HL-60 (cell line): ENCODE measurements at regions not wholly inside any gene's neighbourhood (a gene's known extent, or its start where the extent isn't known, plus 50 kb on each side); places are given as distances from the start of the nearest gene placed in this dataset.

Experiments used
- DNase-seq, 2 experiments: peaks; one replicate each; pipeline ENCODE4 v3.0.0-alpha.2; 2010 to 2020; ENCODE audit warnings: low read depth in 1 of 2, low spot score in 1 of 2
- H3K27ac ChIP-seq: fragments of 250-450 bp; sonication (Bioruptor Pico); replicated peaks from 2 replicates; pipeline ENCODE4 v1.5.1; 2020; ENCODE audit warnings: mild to moderate bottlenecking, moderate library complexity
- H3K27me3 ChIP-seq: fragments of 250-450 bp; sonication (Bioruptor Pico); 2 replicates; pipeline ENCODE4 v1.5.1; 2021; ENCODE audit warnings: mild to moderate bottlenecking, moderate library complexity; ENCODE audit not compliant: insufficient read depth, poor library complexity, severe bottlenecking
- H3K4me3 ChIP-seq: replicated peaks from 2 replicates; pipeline ENCODE4 v1.5.1; 2011; ENCODE audit warnings: mild to moderate bottlenecking, control low read depth, low read length; ENCODE audit not compliant: insufficient read depth
- GABPA ChIP-seq: IDR thresholded peaks from 2 replicates; pipeline ENCODE4 v1.6.1; 2012; ENCODE audit warnings: low read depth
- POLR2AphosphoS5 ChIP-seq: IDR thresholded peaks from 2 replicates; pipeline ENCODE4 v1.6.1; 2012; ENCODE audit warnings: low read depth
- SPI1 ChIP-seq: IDR thresholded peaks from 2 replicates; pipeline ENCODE4 v1.6.1; 2012; ENCODE audit warnings: low read depth, mild to moderate bottlenecking, borderline replicate concordance
- TF ChIP-seq, protein P1 (sequence below): IDR thresholded peaks from one replicate; pipeline ENCODE4 v1.5.1; 2011; ENCODE audit warnings: low read length, control low read depth, inconsistent platforms; ENCODE audit not compliant: insufficient read depth
- TF ChIP-seq, protein P2 (sequence below): IDR thresholded peaks from 2 replicates; pipeline ENCODE4 v1.6.1; 2012; ENCODE audit warnings: low read depth; ENCODE audit not compliant: insufficient replicate concordance

DNA sequence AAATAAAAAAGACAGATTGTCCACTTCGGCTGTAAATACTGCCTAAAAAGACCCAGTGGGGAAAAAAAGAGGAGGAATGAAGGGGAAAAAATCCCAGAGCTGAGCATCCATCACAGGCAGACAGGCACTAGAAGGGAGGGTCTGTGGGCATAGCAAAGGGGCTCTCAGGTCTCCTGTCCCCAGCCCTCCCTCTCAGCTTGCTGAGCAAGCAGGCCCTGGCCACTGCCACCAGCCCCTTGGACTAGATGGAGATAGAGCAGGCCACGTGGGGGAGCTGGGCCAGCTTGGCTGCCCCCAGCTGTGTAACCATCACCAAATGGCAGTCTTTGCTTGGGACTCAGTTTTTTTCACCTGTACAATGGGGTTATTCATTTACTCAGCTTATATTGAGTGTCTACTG, 141.6 kb upstream of the UNC5B start:
- Histone ChIP-seq H3K27ac (no peak overlapping the region), H3K27me3 (no peaks in the 10 kb centered on the region)

DNA sequence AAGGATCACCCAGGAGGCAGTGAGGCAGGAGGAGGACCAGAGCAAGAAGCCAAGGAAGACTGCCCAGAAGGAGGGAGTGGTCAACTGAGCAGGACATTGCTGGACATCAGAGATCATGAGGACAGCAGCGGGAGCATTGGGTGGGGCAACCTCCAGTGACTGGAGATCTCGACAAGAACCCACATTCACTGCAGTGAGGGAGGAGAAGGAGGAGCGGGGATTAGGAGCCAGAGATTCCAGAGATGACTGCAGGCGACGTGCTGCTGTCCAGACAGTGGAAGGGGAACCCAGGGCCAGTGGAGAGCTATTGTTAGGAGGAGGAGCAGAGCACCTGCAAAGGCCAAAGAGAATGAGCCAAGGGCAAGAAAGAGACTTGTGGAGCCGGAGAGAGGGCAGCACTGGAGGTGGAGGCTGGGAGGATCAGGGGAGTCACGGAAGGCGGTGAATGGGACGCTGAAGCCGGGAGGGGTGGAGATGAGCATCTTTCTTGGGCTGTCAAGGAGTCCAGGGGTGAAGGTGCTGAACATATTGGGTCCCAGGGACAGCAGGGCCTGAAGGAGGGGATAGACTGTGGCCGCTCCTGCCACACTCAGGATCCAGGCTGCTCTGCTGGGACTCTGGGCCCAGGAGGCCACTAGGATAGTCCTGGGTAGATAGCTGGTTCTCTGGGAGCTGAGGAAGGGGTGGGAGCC, 140.1 kb upstream of the UNC5B start:
- Histone ChIP-seq H3K27me3 (no peaks in the 10 kb centered on the region), H3K4me3 (no peak overlapping the region), H3K27ac (no peak overlapping the region)
- TF ChIP-seq GABPA (no peak), SPI1 (no peak), POLR2AphosphoS5 (no peak)
- TF ChIP-seq, protein P1, sequence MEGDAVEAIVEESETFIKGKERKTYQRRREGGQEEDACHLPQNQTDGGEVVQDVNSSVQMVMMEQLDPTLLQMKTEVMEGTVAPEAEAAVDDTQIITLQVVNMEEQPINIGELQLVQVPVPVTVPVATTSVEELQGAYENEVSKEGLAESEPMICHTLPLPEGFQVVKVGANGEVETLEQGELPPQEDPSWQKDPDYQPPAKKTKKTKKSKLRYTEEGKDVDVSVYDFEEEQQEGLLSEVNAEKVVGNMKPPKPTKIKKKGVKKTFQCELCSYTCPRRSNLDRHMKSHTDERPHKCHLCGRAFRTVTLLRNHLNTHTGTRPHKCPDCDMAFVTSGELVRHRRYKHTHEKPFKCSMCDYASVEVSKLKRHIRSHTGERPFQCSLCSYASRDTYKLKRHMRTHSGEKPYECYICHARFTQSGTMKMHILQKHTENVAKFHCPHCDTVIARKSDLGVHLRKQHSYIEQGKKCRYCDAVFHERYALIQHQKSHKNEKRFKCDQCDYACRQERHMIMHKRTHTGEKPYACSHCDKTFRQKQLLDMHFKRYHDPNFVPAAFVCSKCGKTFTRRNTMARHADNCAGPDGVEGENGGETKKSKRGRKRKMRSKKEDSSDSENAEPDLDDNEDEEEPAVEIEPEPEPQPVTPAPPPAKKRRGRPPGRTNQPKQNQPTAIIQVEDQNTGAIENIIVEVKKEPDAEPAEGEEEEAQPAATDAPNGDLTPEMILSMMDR: no peak
- TF ChIP-seq, protein P2, sequence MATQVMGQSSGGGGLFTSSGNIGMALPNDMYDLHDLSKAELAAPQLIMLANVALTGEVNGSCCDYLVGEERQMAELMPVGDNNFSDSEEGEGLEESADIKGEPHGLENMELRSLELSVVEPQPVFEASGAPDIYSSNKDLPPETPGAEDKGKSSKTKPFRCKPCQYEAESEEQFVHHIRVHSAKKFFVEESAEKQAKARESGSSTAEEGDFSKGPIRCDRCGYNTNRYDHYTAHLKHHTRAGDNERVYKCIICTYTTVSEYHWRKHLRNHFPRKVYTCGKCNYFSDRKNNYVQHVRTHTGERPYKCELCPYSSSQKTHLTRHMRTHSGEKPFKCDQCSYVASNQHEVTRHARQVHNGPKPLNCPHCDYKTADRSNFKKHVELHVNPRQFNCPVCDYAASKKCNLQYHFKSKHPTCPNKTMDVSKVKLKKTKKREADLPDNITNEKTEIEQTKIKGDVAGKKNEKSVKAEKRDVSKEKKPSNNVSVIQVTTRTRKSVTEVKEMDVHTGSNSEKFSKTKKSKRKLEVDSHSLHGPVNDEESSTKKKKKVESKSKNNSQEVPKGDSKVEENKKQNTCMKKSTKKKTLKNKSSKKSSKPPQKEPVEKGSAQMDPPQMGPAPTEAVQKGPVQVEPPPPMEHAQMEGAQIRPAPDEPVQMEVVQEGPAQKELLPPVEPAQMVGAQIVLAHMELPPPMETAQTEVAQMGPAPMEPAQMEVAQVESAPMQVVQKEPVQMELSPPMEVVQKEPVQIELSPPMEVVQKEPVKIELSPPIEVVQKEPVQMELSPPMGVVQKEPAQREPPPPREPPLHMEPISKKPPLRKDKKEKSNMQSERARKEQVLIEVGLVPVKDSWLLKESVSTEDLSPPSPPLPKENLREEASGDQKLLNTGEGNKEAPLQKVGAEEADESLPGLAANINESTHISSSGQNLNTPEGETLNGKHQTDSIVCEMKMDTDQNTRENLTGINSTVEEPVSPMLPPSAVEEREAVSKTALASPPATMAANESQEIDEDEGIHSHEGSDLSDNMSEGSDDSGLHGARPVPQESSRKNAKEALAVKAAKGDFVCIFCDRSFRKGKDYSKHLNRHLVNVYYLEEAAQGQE: no peak
- DNase-seq: no peak

More for the DNA sequence above, 141.6 kb upstream of the UNC5B start:
- no peak for TF ChIP-seq POLR2AphosphoS5
- TF ChIP-seq GABPA: no peak
- TF ChIP-seq, protein P1: no peak
- TF ChIP-seq SPI1: no peak
- TF ChIP-seq, protein P2: no peak
- no peak overlapping the region for H3K4me3 ChIP-seq
- DNase-seq: no peak

DNA sequence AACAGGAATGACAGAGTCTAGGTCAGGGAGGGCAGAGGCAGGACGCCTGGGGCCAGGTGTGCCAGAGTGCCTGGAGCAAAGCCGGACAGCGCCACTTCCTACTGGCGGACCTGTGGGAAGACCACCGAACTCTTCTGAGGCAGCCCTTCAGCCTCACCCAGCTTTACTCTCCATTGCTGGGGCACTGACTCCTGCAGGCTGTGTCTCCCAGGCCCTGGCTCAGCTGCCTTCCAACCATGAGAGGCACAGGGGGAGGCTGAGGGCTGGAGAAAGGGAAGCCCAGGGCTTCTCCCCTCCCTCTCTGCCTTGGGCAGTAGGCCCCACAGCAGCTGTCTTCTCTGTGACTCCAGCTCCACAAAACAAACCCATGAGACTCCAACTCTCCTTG, 139.6 kb upstream of the UNC5B start:
- DNase-seq: no peak
- Histone ChIP-seq H3K27ac (no peak overlapping the region), H3K4me3 (no peak overlapping the region), H3K27me3 (no peaks in the 10 kb centered on the region)
- TF ChIP-seq, protein P1: no peak
- TF ChIP-seq SPI1: no peak
- TF ChIP-seq, protein P2: no peak
- no peak for TF ChIP-seq POLR2AphosphoS5
- TF ChIP-seq GABPA: no peak
